ENCODE measurements at regions not wholly inside any gene's neighbourhood (a gene's known extent, or its start where the extent isn't known, plus 50 kb on each side); places are given as distances from the start of the nearest gene placed in this dataset.

DNA sequence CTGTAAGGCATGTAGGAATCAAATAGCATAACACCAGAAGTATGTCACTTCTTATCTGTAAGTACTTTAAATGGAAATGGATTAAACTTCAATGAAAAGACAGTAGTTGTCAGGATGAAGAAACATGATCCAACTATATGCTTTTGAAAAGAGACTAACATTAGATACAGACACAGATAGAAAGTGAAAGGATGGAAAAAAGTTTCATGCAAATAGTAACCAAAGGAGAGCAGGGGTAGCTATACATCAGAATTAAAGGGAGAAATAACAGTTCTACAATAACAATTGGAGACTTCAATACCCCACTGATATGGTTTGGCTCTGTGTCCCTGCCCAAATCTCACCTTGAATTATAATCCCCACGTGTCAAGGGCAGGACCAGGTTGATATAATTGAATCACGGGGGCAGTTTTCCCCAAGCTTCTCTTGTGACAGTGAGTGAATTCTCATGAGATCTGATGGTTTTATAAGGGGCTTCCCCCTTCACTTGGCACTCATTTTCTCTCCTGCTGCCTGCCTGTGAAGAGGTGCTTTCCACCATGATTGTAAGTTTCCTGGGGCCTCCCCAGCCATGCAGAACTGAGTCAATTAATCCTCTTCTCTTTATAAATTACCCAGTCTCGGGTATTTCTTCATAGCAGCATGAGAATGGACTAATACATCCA is 205.4 kb upstream of the CDH2 start:
- TF ChIP-seq, protein P1, sequence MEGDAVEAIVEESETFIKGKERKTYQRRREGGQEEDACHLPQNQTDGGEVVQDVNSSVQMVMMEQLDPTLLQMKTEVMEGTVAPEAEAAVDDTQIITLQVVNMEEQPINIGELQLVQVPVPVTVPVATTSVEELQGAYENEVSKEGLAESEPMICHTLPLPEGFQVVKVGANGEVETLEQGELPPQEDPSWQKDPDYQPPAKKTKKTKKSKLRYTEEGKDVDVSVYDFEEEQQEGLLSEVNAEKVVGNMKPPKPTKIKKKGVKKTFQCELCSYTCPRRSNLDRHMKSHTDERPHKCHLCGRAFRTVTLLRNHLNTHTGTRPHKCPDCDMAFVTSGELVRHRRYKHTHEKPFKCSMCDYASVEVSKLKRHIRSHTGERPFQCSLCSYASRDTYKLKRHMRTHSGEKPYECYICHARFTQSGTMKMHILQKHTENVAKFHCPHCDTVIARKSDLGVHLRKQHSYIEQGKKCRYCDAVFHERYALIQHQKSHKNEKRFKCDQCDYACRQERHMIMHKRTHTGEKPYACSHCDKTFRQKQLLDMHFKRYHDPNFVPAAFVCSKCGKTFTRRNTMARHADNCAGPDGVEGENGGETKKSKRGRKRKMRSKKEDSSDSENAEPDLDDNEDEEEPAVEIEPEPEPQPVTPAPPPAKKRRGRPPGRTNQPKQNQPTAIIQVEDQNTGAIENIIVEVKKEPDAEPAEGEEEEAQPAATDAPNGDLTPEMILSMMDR (IDR thresholded peaks at IDR 0.05; ENCODE audit: borderline replicate concordance, extremely low read depth, low read length, poor library complexity, severe bottlenecking), result no peak
- no peak for TF ChIP-seq EZH2 (IDR thresholded peaks at IDR 0.05; ENCODE audit: borderline replicate concordance, low read depth, low read length, severe bottlenecking)
